HepG2 (cell line): ENCODE measurements at regions not wholly inside any gene's neighbourhood (a gene's known extent, or its start where the extent isn't known, plus 50 kb on each side); places are given as distances from the start of the nearest gene placed in this dataset.

Source experiments
- ATAC-seq: fragments of 200-7000 bp; cut with Tn5 transposase; 3 replicates; pipeline ENCODE4 v1.9.1; 2020; ENCODE audit warnings: mild to moderate bottlenecking, moderate library complexity
- BruUV-seq: library from RNA; stranded (reverse); fragments of 400-500 nt; replicated peaks from 2 replicates; lab custom pipeline; 2021; lab: Mats Ljungman, UMichigan
- CTCF ChIA-PET: fragments of 300-600 bp; formaldehyde crosslinking; extraction: SDS; loops from one replicate; lab custom pipeline; 2021; ENCODE audit warnings: low total read pairs, inconsistent platforms, low intra/inter-chr PET ratio; lab: Yijun Ruan, JAX
- POLR2A ChIA-PET: fragments of 350-600 bp; sonication (Branson Sonifier 250); formaldehyde crosslinking; loops from one replicate; lab custom pipeline; 2020; ENCODE audit warnings: antibody characterized with exemption, inconsistent platforms; lab: Yijun Ruan, JAX
- DNase-seq: peaks from one replicate; pipeline ENCODE4 v3.0.0-alpha.2; 2015; ENCODE audit warnings: low spot score
- FAIRE-seq: peaks from 3 replicates; lab custom pipeline; 2011; peaks lifted over from hg19 to GRCh38; lab: Jason Lieb, UNC
- H2AFZ ChIP-seq: one replicate; pipeline ENCODE4 v1.6.1; 2011; ENCODE audit warnings: low read length, inconsistent platforms
- H3K27ac ChIP-seq: fragments of 300-600 bp; 3 replicates; pipeline ENCODE4 v1.8.0; 2011; ENCODE audit warnings: mixed run types, mild to moderate bottlenecking, mixed read lengths, low read length, inconsistent platforms; ENCODE audit not compliant: insufficient read depth; ENCODE audit errors: extremely low read length
- H3K27me3 ChIP-seq, 2 experiments: fragments of 200-600 bp in 1 of 2; 2 replicates in 1 of 2; 3 replicates in 1 of 2; pipeline versions ENCODE4 v1.6.0 to v1.8.0; 2011; ENCODE audit warnings: low read length in 2 of 2, mild to moderate bottlenecking in 2 of 2, moderate library complexity in 2 of 2, inconsistent platforms in 1 of 2; ENCODE audit not compliant: insufficient read depth in 2 of 2, control insufficient read depth in 1 of 2
- H3K36me3 ChIP-seq, 2 experiments: fragments of 200-600 bp in 1 of 2; replicated peaks in 1 of 2; 2 replicates in 1 of 2; 3 replicates in 1 of 2; pipeline versions ENCODE4 v1.5.1 to v1.8.0; 2011; ENCODE audit warnings: low read length in 2 of 2, inconsistent platforms in 1 of 2; ENCODE audit not compliant: insufficient read depth in 2 of 2, control insufficient read depth in 1 of 2
- H3K4me1 ChIP-seq: 2 replicates; pipeline ENCODE4 v1.5.1; 2012; ENCODE audit warnings: low read length, inconsistent platforms; ENCODE audit not compliant: insufficient read depth
- H3K4me2 ChIP-seq: 2 replicates; pipeline ENCODE4 v1.6.0; 2011; ENCODE audit warnings: low read depth, low read length, inconsistent platforms
- H3K4me3 ChIP-seq, 3 experiments: fragments of 200-600 bp in 1 of 3; sonication (generic), shearing (Covaris generic) in 1 of 3; replicated peaks in 1 of 3; 2 replicates each; pipeline ENCODE4 v1.5.1; 2011 to 2016; ENCODE audit warnings: low read length in 3 of 3, inconsistent platforms in 2 of 3, low read depth in 2 of 3, mild to moderate bottlenecking in 2 of 3, control low read depth in 1 of 3, mixed read lengths in 1 of 3; ENCODE audit not compliant: insufficient read depth in 1 of 3
- H3K79me2 ChIP-seq: one replicate; pipeline ENCODE4 v1.6.1; 2011; ENCODE audit warnings: low read length, inconsistent platforms; ENCODE audit not compliant: insufficient read depth
- H3K9ac ChIP-seq: 2 replicates; pipeline ENCODE4 v1.6.0; 2011; ENCODE audit warnings: mild to moderate bottlenecking, low read depth, low read length, inconsistent platforms; ENCODE audit not compliant: insufficient read depth
- H3K9me3 ChIP-seq: 2 replicates; pipeline ENCODE4 v1.5.1; 2012; ENCODE audit warnings: mild to moderate bottlenecking, low read length
- H4K20me1 ChIP-seq: 2 replicates; pipeline ENCODE4 v1.6.0; 2011; ENCODE audit warnings: inconsistent platforms, mild to moderate bottlenecking, low read length, moderate library complexity; ENCODE audit not compliant: insufficient read depth
- ATM ChIP-seq: fragments of 450-650 bp; IDR thresholded peaks from 2 replicates; pipeline ENCODE4 v1.7.1; 2017; ENCODE audit warnings: mild to moderate bottlenecking, borderline replicate concordance
- FOSL1 ChIP-seq: sonication (generic); formaldehyde crosslinking; IDR thresholded peaks from 2 replicates; pipeline ENCODE4 v1.9.0; 2021; ENCODE audit warnings: missing genetic modification reagents, borderline replicate concordance
- ISL2 ChIP-seq: sonication (generic); formaldehyde crosslinking; IDR thresholded peaks from 2 replicates; pipeline ENCODE4 v1.5.0; 2020; ENCODE audit warnings: missing genetic modification reagents
- PRMT3 ChIP-seq: sonication (generic); formaldehyde crosslinking; IDR thresholded peaks from 2 replicates; pipeline ENCODE4 v1.8.1; 2022; ENCODE audit warnings: low read depth, mild to moderate bottlenecking, moderate library complexity, missing genetic modification reagents, borderline replicate concordance
- SETDB1 ChIP-seq: sonication (generic); formaldehyde crosslinking; IDR thresholded peaks from 2 replicates; pipeline ENCODE4 v1.5.1; 2020; ENCODE audit warnings: missing genetic modification reagents, mild to moderate bottlenecking, borderline replicate concordance
- TBP ChIP-seq: sonication (generic); formaldehyde crosslinking; IDR thresholded peaks from 2 replicates; pipeline ENCODE4 v1.5.0; 2020; ENCODE audit warnings: missing genetic modification reagents
- ZBTB49 ChIP-seq: sonication (generic); formaldehyde crosslinking; IDR thresholded peaks from 2 replicates; pipeline ENCODE4 v1.4.0; 2020; ENCODE audit warnings: missing genetic modification reagents, borderline replicate concordance
- ZNF329 ChIP-seq: sonication (generic); formaldehyde crosslinking; IDR thresholded peaks from 2 replicates; pipeline ENCODE4 v1.9.0; 2021; ENCODE audit warnings: low read depth, mild to moderate bottlenecking, missing genetic modification reagents
- ZNF563 ChIP-seq: sonication (generic); formaldehyde crosslinking; IDR thresholded peaks from 2 replicates; pipeline ENCODE4 v1.8.0; 2022; ENCODE audit warnings: mild to moderate bottlenecking, moderate library complexity, missing genetic modification reagents
- ZNF768 ChIP-seq: sonication (generic); formaldehyde crosslinking; IDR thresholded peaks from 2 replicates; pipeline ENCODE4 v1.4.0; 2020; ENCODE audit warnings: missing genetic modification reagents
- WGBS: methylation state at CpG from one replicate; pipeline ENCODE4 v1.1.6; 2017; ENCODE audit warnings: low lambda C conversion rate; 5-methylcytosine and 5-hydroxymethylcytosine counted together
- in situ Hi-C: cut with HindIII; loops from 2 replicates; pipeline ENCODE4 v1.10.0; 2017; ENCODE audit warnings: low pct_unique_long_range_greater_than_20kb; ENCODE audit not compliant: extremely low pct_ligation_motif_present
- intact Hi-C: fragments of 100-400 bp; cut with micrococcal nuclease; formaldehyde crosslinking; loops from one replicate; pipeline ENCODE4 v1.10.0; 2022; ENCODE audit not compliant: unreplicated experiment
- TF ChIP-seq, protein P1 (sequence below): sonication (generic); formaldehyde crosslinking; IDR thresholded peaks from 2 replicates; pipeline ENCODE4 v1.5.1; 2020; ENCODE audit warnings: missing genetic modification reagents, mild to moderate bottlenecking, borderline replicate concordance
- TF ChIP-seq, protein P2 (sequence below): fragments of 450-650 bp; IDR thresholded peaks from 2 replicates; pipeline ENCODE4 v1.6.1; 2017
- TF ChIP-seq, protein P3 (sequence below): IDR thresholded peaks from 2 replicates; pipeline ENCODE4 v1.6.1; 2016

DNA sequence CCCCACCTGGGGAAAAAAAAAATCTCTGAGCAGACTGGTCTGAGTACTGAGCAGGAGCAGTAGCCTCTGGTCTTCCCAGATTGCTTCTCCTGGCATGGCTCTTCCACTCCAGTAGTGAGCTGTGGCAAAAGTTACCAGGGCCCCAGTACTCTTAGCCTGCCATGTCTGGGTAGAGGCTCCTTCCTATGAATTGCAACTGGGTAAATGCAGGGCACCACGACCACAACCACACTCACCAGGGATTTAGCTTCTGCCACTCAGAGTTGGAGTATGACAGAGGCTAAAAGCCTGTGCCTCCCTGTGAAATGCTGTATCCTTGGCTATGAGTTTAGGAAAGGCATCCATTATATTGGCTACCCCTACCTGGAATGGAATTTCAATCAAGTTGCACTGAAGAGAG is 67.9 kb upstream of the CCDC54 start (continued):
- TF ChIP-seq ATM (no peak), TBP (no peak), FOSL1 (CRISPR knock-in tag) (no peak), ZNF768 (CRISPR knock-in tag) (no peak), ZNF329 (no peak), ZNF563 (CRISPR knock-in tag) (no peak), ZBTB49 (no peak)
- TF ChIP-seq, protein P1, sequence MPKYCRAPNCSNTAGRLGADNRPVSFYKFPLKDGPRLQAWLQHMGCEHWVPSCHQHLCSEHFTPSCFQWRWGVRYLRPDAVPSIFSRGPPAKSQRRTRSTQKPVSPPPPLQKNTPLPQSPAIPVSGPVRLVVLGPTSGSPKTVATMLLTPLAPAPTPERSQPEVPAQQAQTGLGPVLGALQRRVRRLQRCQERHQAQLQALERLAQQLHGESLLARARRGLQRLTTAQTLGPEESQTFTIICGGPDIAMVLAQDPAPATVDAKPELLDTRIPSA (CRISPR knock-in tag): no peak
- TF ChIP-seq, protein P2, sequence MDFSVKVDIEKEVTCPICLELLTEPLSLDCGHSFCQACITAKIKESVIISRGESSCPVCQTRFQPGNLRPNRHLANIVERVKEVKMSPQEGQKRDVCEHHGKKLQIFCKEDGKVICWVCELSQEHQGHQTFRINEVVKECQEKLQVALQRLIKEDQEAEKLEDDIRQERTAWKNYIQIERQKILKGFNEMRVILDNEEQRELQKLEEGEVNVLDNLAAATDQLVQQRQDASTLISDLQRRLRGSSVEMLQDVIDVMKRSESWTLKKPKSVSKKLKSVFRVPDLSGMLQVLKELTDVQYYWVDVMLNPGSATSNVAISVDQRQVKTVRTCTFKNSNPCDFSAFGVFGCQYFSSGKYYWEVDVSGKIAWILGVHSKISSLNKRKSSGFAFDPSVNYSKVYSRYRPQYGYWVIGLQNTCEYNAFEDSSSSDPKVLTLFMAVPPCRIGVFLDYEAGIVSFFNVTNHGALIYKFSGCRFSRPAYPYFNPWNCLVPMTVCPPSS: no peak

- WGBS: 10% methylated on average over 3 of the region's 3 CpGs
- Histone ChIP-seq H3K79me2 (no peaks in the 10 kb centered on the region), H2AFZ (no peak overlapping the region), H3K4me3 (no peak overlapping the region), H3K4me1 (no peaks in the 10 kb centered on the region), H3K36me3 (no peaks in the 10 kb centered on the region), H4K20me1 (no peaks in the 10 kb centered on the region), H3K27ac (no peak overlapping the region), H3K27me3 (no peaks in the 10 kb centered on the region), H3K9me3 (no peaks in the 10 kb centered on the region), H3K4me2 (no peak overlapping the region), H3K9ac (no peak overlapping the region)
- intact Hi-C loops: no loop called here
- no TSS peak for BruUV-seq
- POLR2A ChIA-PET: no interaction called here
- in situ Hi-C loops: no loop called here
- FAIRE-seq (no peak), ATAC-seq (no peak), DNase-seq (no peak)
- TF ChIP-seq, protein P3, sequence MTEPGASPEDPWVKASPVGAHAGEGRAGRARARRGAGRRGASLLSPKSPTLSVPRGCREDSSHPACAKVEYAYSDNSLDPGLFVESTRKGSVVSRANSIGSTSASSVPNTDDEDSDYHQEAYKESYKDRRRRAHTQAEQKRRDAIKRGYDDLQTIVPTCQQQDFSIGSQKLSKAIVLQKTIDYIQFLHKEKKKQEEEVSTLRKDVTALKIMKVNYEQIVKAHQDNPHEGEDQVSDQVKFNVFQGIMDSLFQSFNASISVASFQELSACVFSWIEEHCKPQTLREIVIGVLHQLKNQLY (CRISPR knock-in tag): no peak
- no peak for TF ChIP-seq SETDB1
- TF ChIP-seq ISL2 (CRISPR knock-in tag): no peak
- no peak for TF ChIP-seq PRMT3 (CRISPR knock-in tag)
- CTCF ChIA-PET: no interaction called here
Observed at GRCh38 chr3:107313711-107314110, 63.5 kb upstream of the CCDC54 start.
